GM19023 (cell line): ENCODE measurements at regions not wholly inside any gene's neighbourhood (a gene's known extent, or its start where the extent isn't known, plus 50 kb on each side); places are given as distances from the start of the nearest gene placed in this dataset.
"Not testable (repeated sequence)": the region's sequence is repeated elsewhere in the genome, so short reads cannot be mapped to it uniquely, and the experiment has no call there.

ENCODE experiments used
- ATAC-seq: cut with Tn5 transposase; IDR thresholded peaks from one replicate; pipeline ENCODE4 v1.9.1; 2021; ENCODE audit warnings: mild to moderate bottlenecking, moderate library complexity; ENCODE audit not compliant: unreplicated experiment

GRCh38 chr2:41038408-41038807 is 586.5 kb upstream of the SLC8A1 start:
- ATAC-seq = no peak

GRCh38 chr2:41039750-41040149 is 587.9 kb upstream of the SLC8A1 start:
- ATAC-seq = not testable (repeated sequence)

DNA sequence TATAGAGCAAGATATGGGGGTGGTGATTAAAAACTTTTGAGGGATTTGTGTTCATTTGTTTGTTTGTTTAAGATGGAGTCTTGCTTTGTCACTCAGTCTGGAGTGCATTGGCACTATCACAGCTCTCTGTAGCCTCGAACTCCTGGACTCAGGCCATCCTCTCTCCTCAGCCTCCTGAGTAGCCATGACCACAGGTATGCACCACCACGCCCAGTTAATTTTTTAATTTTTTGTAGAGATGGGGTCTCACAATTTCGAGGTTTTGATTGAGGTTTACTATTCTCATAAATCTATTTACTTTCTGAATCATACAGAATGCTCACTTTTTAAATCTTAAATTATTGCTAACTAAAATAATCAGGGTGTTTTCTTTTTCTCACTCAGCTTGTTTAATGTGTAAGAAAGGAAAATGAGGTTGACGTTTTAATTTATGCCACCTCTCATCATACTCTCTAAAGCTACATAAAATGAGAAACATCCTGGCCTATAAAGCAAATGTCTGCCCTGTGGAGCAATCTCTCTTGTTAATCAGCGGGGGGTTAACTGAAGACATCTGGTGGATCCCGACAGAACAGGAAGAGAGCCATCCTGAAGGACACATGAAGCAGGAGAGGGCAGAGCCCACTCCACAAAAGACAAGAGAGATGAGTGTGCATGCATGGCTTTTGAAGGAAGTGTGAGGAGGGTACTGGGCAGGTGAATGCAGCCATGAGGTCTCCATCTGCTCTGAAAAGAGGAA is 589.1 kb upstream of the SLC8A1 start:
- no peak for ATAC-seq

DNA sequence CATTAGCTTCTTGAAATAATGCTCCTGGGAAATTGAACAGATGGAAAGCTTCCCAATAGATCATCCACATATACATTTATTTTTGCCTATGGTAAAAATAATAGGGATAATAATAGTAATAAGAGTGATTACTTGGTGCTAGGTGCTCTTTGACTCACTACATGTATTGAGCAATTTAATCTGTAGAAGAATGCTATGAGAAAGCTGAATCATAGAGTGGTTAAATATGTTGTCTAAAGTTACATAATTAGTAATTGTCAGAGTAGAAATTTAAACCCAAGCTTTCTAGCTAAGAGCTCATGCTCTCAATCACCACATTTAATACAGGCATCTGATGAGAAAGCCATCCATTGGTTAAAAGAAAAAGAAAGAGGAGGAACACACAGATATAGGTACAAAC is 590.5 kb upstream of the SLC8A1 start:
- ATAC-seq = no peak

DNA sequence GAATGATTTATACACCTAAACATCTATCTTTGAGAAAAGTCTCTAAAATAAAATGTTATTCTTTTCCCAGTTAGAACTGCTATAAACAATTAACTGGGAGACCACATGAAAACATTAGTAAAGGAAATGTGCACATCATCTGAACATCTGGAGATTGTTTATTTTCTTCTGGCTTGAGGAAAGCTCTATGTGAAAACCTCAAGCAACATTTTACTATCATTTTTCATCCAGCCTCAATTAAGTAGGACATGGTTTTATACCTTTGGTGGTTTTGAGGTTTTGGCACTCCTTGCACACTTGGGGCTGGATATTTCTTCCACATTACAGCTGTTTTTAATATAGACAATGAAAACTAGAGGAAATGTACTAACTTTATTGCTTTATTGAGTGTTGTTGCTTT is 609.5 kb upstream of the SLC8A1 start:
- no peak for ATAC-seq

DNA sequence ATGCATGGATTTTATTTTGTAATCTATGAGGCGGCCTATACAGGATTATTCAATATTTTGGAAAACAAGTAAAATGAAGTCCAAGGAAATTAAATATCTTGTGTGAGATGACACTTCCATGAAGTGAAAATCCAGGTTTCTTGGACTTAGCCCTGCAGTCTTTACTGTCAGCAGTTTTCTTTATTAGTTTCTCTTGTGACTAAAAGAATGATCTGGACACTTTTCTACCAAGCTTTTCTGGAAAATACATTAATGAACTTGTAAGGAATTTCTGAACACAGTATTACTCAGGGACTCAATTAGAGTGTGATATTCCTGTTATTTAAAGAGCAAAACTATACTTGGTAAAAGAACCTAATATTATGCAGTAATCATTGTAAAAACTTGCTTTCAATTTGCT is 610.4 kb upstream of the SLC8A1 start:
- no peak for ATAC-seq

GRCh38 chr2:41066168-41066567 is 614.3 kb upstream of the SLC8A1 start:
- ATAC-seq = no peak

DNA sequence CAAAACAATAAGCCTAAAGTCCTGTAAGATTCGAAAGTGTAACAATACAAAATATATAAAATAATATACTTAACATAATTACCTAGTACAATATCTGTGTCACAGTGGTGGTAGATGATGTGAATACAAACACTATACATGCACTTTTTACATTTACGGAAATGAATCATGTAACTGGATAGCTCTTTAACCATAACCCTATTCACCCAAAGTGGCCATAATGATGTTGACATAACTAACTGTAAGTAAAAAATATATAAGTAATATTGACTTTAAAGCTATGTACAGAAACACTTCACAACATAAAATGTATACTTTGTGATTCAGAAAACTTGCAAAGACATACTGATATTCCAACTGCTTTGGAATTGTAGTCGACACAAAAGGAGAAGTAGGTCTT is 616.9 kb upstream of the SLC8A1 start:
- no peak for ATAC-seq

DNA sequence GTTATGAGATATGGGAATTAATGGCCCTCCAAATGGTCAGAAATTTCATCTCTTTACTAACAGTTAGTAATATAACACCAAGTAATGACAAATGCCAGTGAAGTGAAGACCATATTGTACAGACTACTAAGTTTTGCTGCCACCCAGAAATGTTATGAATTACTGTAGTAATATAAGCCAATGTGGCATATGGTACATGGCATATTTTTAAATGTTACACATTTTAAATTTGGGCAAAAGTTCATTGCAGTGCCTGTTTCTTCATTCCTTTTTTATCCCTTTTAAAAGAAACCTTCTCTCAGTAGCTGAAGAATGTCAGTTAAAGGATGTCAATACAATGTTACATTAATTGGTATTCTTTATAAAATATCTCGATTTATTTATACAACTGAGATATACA is 626.5 kb upstream of the SLC8A1 start:
- ATAC-seq = no peak

DNA sequence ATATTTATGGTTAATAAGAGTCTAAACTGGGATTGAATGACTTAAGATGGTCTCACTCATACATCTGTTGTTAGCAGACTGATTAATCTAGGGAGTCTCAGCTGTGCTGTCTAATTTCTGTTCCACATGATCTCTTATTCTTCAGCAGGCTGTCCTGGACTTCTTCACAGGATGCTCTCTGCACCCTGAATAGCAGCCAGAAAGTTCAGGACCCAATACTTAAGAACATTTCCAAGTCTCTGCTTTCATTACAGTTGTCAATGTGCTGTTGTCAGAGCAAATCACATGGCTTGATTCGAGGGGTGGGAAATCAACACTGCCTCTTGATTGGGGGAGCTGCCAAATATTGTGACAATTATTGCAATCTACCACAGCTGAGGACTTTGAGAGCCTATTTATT is 627.1 kb upstream of the SLC8A1 start:
- ATAC-seq = no peak

- no peak for ATAC-seq
Measured at GRCh38 chr2:41084321-41084720, 632.4 kb upstream of the SLC8A1 start.

DNA sequence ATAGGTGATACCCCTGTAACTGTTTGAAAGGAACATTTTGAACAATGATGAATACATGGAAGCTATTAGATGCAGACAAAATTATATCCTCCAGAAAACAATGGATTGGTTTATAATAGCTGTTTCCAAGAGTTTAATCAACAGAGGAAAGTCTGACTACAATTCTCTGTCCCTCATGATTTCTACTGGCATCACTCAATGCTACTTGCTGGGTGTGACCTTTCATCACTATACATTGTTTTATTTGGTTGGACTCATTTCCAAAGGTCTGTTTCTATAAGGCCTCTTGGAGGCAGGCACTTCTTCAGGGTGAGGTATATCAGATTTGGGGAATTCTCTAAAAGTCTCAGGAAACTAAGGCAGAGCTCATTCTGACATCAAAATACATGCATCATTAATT is 636.1 kb upstream of the SLC8A1 start:
- no peak for ATAC-seq

DNA sequence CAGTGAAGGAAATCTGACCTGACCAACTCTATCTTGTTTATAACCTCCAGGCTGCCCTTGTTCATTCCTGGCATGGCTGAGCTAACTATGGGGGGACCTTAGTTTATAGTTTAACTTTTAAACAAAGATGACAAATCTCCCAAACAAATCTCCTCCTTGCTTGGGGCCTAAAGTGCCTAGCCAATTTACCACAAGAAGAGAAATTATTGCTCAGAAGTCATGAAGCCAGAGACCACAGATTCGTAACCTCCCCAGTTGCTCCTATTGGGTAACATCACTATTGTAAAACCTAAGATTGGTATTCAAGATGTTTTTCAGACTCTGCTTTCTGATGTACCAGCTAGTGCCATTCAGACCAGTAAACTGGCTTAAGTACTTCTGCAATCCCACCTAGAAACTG is 649.4 kb upstream of the SLC8A1 start:
- ATAC-seq = no peak

DNA sequence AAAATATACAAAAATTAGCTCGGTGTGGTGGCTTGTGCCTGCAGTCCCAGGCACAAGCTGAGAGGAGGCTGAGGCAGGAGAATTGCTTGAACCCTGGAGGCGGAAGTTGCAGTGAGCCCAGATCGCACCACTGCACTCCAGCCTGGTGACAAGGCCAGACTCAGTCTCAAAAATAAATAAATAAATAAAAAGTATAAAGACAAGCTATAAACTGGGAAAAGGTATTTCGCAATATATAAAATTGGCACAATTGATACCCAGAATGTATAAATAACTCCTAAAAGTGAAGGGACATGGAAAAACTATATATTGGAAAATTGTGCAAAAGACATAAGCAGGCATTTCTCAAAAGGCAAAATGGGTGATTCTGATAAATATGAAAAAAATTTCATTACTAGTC is 657.9 kb upstream of the SLC8A1 start:
- ATAC-seq = no peak

DNA sequence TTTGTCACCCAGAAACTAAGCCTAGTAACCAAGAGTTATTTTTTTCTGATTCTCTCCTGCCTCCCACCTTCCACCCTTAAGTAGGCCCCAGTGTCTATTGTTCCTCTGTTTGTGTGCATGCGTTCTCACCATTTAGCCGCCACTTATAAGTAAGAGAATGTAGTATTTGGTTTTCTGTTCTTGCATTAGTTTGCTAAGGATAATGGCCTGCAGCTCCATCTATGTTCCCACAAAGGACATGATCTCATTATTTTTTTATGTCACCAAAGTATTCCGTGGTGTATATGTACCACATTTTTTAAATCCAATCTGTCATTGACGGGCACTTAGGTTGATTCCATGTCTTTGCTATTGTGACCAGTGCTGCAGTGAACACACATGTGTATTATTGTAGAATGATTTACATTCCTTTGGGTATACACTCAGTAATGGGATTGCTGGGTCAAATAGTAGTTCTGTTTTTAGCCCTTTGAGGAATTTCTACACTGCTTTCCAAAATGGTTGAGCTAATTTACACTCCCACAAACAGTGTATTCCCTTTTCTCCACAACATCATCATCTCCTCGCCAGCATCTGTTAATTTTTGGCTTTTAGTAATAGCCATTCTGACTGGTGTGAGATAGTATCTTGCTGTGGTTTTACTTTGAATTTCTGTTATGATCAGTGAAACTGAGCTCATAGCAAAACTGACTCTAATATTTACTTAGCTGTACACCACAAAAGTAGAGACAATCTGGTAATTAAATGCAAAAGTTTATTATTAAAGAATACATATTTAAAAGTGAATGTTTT is 660.1 kb upstream of the SLC8A1 start:
- ATAC-seq = no peak

DNA sequence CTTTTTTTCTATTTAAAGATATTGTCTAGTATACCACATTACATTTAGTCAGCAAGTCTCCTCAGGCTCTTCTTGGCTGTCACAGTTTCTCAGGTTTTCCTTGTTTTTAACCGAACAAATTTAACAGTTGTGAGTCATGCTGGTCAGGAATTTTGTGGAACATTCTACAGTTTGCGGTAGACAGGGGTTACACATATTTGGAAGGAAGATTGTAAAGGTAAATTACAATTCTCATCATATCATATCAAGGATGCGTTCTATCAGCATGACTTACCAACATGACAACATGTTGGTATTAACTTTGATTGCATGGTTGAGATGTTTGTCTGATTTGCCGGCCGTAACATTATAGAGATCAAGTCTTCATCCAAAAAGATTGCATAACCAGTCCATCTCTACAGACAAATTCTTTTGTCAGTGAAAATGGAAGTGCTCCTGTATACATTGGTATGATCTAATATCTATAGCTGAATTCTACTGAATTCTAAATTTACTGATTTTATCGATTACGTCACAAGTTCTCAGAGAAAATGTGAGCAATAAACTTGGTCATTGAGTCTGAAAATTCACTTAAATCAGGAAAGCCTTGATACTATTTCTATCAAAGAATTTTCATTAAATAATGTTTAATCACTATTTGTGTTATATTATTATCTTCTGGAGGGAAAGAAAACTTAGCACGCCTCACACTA is 664.4 kb upstream of the SLC8A1 start:
- no peak for ATAC-seq

DNA sequence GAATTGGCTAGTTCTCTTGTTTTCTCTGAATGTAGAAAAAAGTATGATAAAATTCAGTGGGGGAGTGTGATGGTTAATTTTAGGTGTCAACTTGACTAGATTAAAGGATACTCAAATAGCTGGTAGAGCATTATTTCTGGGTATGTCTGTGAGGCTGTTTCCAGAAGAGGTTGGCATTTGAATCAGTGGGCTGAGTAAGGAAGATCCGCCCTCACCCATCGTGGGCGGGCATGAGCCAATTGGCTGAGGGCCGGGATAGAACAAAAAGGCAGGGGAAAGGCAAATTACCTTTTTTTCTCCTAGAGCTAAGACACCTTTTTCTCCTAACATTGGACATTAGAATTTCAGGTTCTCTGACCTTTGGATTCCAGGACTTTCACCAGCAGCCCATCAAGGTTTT is 667.6 kb upstream of the SLC8A1 start:
- no peak for ATAC-seq

GRCh38 chr2:41123341-41123740 is 671.5 kb upstream of the SLC8A1 start:
- no peak for ATAC-seq

DNA sequence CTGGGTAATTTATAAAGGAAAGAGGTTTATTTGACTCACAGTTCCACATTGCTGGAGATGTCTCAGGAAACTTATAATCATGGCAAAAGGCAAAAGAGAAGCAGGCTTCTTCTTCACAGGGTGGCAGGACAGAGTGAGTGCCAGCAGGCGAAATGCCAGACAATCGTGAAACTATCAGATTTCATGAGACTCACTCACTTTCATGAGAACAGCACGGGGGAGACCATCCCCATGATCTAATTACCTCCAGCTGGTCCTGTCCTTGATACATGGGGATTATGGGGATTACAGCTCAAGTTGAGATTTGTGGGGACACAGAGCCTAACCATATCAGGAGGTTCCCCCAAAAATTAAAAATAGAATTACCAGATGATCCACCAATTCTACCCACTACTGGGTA is 675.5 kb upstream of the SLC8A1 start:
- no peak for ATAC-seq

DNA sequence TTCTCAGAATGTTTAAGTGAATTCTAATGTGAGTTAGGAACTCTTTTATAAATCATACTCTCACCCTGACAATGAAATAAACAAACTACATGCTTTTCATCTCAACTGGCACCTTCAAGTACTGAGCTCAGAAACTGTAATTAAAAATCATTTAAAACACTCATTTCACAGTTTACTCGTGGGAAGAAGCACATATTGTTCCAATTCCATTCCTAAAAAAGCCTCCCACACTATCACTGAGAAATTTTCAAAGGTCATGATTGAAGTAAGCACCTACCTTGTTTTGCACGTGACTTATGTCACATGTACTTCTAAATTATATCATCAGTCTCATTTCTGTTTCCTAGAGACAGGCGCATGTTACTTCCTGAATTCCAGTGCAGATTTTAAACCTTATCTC is 678.1 kb upstream of the SLC8A1 start:
- ATAC-seq = no peak

DNA sequence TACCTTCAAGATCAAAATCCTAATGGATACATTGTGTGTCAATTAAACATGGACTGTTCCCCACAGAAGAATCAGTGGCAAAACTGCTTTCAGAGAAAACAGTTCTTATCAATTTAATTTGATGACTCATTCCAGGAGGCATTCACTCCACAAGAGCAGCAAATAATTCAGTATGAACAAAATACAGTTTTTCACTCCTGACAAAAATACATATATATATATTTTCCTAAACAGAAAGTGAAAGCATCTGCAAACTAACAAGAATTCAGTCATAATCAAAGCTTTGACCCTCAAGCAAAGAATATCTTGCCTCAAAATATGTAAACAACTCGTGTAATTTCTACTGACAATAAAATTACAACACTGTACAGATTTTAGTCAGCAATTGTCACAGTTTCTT is 685.1 kb upstream of the SLC8A1 start:
- ATAC-seq = no peak
